ENCODE measurements at regions not wholly inside any gene's neighbourhood (a gene's known extent, or its start where the extent isn't known, plus 50 kb on each side); places are given as distances from the start of the nearest gene placed in this dataset.

DNA sequence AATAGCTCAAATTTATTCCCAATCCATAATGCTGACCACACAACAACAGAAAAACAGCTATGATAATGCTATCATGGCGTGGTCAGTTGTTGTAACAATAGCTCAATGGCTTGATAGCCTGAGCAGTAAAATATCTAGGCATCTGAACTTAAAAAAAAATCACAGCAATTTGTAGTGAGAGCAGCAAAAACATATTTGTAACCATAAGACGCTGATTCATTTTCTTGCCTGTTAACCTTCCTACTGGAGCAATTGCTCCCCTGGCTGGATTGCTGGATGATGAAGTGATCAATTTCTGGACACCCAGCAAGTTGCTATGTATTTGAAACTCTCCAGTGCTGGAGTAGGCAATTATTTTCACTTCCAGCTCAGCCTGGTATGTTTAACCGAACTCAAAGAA is 115.1 kb downstream of the PCSK1 start:
- Histone ChIP-seq H3K9me2 (no peaks in the 10 kb centered on the region), H3K79me2 (ENCODE audit: insufficient read depth) (no peaks in the 10 kb centered on the region), H2AFZ (ENCODE audit: low read depth) (no peak overlapping the region), H3K9ac (no peak overlapping the region), H3F3A (replicated peaks; ENCODE audit: insufficient read depth) (peaks cover 8% of the 10 kb centered on the region), H3K4me3 (ENCODE audit: low read depth in 2 of 2, low read length in 1 of 2) (no peak overlapping the region), H3K27me3 (ENCODE audit: insufficient read depth) (no peaks in the 10 kb centered on the region), H3K27ac (ENCODE audit: low read depth in 2 of 2, low read length in 1 of 2) (no peak overlapping the region), H3K36me3 (replicated peaks in 1 of 2; ENCODE audit: control insufficient read depth in 1 of 2, insufficient read depth in 2 of 2, low read length in 1 of 2) (no peaks in the 10 kb centered on the region), H4K20me1 (ENCODE audit: insufficient read depth) (no peaks in the 10 kb centered on the region), H3K4me2 (no peak overlapping the region), H3K4me1 (ENCODE audit: control insufficient read depth in 1 of 2, insufficient read depth in 2 of 2, low read depth in 1 of 2, low read length in 1 of 2) (peaks cover 0 to 19% of the 10 kb centered on the region in 2 experiments), H3K9me3 (no peaks in the 10 kb centered on the region)
- ChIA-PET POLR2A (no interaction called here), CTCF (interaction anchor here (1.4 to 2.0 kb wide), 3 partner anchors 10 to 18 kb away, joined by 4 to 9 read pairs (median 4); no protein-coding TSS in a partner anchor)
- WGBS (ENCODE audit: low lambda C conversion rate) = 96% methylated on average over 3 of the region's 3 CpGs
- no peak for DNase-seq
- no peak for TF ChIP-seq FOSL2 (IDR thresholded peaks at IDR 0.05; ENCODE audit: borderline replicate concordance, low read depth)
- TF ChIP-seq RXRA (IDR thresholded peaks at IDR 0.05; ENCODE audit: borderline replicate concordance, low read depth) = no peak
- TF ChIP-seq ZBTB33 (IDR thresholded peaks at IDR 0.05; ENCODE audit: borderline replicate concordance, low read depth) = no peak
- TF ChIP-seq PBX3 (IDR thresholded peaks at IDR 0.05) = no peak
- TF ChIP-seq YY1 (IDR thresholded peaks at IDR 0.05; ENCODE audit: low read depth) = no peak
- TF ChIP-seq, protein P1, sequence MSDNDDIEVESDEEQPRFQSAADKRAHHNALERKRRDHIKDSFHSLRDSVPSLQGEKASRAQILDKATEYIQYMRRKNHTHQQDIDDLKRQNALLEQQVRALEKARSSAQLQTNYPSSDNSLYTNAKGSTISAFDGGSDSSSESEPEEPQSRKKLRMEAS (IDR thresholded peaks at IDR 0.05; ENCODE audit: low read depth) = no peak
- no peak for TF ChIP-seq TEAD4 (IDR thresholded peaks at IDR 0.05; ENCODE audit: borderline replicate concordance, insufficient read depth)
- TF ChIP-seq NFIC (IDR thresholded peaks at IDR 0.05; ENCODE audit: borderline replicate concordance) = no peak
- TF ChIP-seq CHD2 (IDR thresholded peaks at IDR 0.05; ENCODE audit: low read length, partially characterized antibody) = no peak
- TF ChIP-seq RFX5 (IDR thresholded peaks at IDR 0.05; ENCODE audit: low read length) = no peak
- TF ChIP-seq, protein P2, sequence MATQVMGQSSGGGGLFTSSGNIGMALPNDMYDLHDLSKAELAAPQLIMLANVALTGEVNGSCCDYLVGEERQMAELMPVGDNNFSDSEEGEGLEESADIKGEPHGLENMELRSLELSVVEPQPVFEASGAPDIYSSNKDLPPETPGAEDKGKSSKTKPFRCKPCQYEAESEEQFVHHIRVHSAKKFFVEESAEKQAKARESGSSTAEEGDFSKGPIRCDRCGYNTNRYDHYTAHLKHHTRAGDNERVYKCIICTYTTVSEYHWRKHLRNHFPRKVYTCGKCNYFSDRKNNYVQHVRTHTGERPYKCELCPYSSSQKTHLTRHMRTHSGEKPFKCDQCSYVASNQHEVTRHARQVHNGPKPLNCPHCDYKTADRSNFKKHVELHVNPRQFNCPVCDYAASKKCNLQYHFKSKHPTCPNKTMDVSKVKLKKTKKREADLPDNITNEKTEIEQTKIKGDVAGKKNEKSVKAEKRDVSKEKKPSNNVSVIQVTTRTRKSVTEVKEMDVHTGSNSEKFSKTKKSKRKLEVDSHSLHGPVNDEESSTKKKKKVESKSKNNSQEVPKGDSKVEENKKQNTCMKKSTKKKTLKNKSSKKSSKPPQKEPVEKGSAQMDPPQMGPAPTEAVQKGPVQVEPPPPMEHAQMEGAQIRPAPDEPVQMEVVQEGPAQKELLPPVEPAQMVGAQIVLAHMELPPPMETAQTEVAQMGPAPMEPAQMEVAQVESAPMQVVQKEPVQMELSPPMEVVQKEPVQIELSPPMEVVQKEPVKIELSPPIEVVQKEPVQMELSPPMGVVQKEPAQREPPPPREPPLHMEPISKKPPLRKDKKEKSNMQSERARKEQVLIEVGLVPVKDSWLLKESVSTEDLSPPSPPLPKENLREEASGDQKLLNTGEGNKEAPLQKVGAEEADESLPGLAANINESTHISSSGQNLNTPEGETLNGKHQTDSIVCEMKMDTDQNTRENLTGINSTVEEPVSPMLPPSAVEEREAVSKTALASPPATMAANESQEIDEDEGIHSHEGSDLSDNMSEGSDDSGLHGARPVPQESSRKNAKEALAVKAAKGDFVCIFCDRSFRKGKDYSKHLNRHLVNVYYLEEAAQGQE (IDR thresholded peaks at IDR 0.05; ENCODE audit: low read depth, low read length) = no peak
- TF ChIP-seq FOXJ3 (CRISPR knock-in tag; IDR thresholded peaks at IDR 0.05) = no peak
- no peak for TF ChIP-seq TAF1 (IDR thresholded peaks at IDR 0.05; ENCODE audit: borderline replicate concordance, low read depth, low read length)

Data from SK-N-SH (cell line).